Muscle of leg (tissue), 3 donors: ENCODE measurements at regions not wholly inside any gene's neighbourhood (a gene's known extent, or its start where the extent isn't known, plus 50 kb on each side); places are given as distances from the start of the nearest gene placed in this dataset.

ENCODE experiments used
- DNase-seq: peaks from one replicate; pipeline ENCODE4 v3.0.0; 2013
- H3K27ac ChIP-seq: one replicate; pipeline ENCODE4 v1.5.1; 2013; ENCODE audit warnings: mild to moderate bottlenecking, low read length, control low read depth
- H3K27me3 ChIP-seq: one replicate; pipeline ENCODE4 v1.6.1; 2013; ENCODE audit warnings: low read length; ENCODE audit not compliant: control insufficient read depth, insufficient read depth
- H3K36me3 ChIP-seq: one replicate; pipeline ENCODE4 v1.6.1; 2013; ENCODE audit warnings: low read length; ENCODE audit not compliant: control insufficient read depth, insufficient read depth
- H3K4me1 ChIP-seq: one replicate; pipeline ENCODE4 v1.6.1; 2013; ENCODE audit warnings: low read length; ENCODE audit not compliant: control insufficient read depth, insufficient read depth
- H3K4me3 ChIP-seq: one replicate; pipeline ENCODE4 v1.5.1; 2013; ENCODE audit warnings: low read length, control low read depth
- H3K9me3 ChIP-seq: replicated peaks from 2 replicates; pipeline ENCODE4 v1.6.1; 2013; ENCODE audit warnings: low read depth, low read length; ENCODE audit not compliant: control insufficient read depth
- WGBS: methylation state at CpG from one replicate; pipeline ENCODE4 v1.1.5; 2013; ENCODE audit warnings: missing lambda C conversion rate; ENCODE audit not compliant: insufficient coverage; 5-methylcytosine and 5-hydroxymethylcytosine counted together

DNA sequence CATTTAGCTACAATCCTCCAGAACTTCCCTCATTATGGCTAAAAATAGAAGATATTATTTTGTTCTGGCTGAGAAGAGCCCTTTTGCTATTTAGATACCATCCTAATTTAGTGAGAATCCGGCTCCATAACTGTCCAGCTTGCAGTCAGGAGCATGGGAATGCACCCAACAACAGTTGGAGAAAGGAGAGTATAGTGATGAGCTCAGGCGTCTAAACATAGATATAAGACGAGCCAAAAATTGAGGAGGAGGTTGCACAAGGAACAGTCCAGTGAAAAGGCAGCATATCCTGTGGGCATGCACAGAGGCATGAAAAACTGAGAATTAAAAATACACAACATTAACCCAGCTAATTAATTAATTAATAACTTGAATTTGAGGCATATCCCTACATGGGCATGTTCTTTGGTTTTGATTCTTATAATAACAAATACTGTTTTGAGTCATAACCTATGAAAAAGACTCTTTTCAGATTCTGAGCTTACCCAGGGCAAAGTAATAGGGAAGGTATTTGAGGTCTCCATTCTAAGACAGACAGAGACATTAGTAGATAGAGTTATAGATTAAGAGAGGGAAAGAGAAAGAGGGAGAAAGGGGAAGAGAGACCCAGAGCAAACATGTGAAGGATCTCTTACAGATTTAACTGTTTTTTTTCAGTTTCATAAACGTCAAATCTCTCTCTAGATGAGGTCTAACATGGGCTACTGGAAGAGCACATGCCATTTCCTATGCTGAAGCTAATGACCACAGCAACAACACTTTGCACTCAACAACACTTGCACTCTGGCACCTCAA is 311.2 kb downstream of the OSR1 start:
- peak; percentile 78 for DNase-seq
- 50% methylated on average over 2 of the region's 4 CpGs for whole genome bisulfite sequencing
- no peak overlapping the region for H3K4me3 ChIP-seq
- no peaks in the 10 kb centered on the region for H3K27me3 ChIP-seq
- no peaks in the 10 kb centered on the region for H3K36me3 ChIP-seq
- no peaks in the 10 kb centered on the region for H3K9me3 ChIP-seq
- H3K4me1 ChIP-seq: no peaks in the 10 kb centered on the region
- H3K27ac ChIP-seq: no peak overlapping the region

DNA sequence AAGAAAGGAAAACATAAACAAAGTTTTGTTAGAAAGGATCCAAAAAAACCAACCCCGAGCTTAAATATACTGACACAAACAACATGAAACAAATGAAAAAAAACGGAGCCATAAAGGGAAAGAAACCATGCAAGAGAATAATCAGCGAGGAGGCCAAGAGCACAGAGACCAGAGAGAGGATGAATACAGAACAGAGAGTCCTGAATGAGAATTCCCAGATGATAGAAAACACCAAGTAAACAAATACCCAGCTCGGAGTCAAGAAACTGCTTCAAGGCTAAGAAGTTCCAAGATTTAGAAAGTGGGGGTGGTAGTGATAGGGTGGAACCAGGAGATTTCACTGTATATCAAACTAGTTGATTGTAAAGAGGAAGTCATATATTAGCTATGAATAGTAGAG is 313.3 kb downstream of the OSR1 start:
- H3K36me3 ChIP-seq: no peaks in the 10 kb centered on the region
- H3K27me3 ChIP-seq: no peaks in the 10 kb centered on the region
- no peaks in the 10 kb centered on the region for H3K4me1 ChIP-seq
- H3K27ac ChIP-seq: no peak overlapping the region
- no peaks in the 10 kb centered on the region for H3K9me3 ChIP-seq
- no peak for DNase-seq
- WGBS: no CpG with 5 or more reads among the region's 4 CpGs
- no peak overlapping the region for H3K4me3 ChIP-seq

DNA sequence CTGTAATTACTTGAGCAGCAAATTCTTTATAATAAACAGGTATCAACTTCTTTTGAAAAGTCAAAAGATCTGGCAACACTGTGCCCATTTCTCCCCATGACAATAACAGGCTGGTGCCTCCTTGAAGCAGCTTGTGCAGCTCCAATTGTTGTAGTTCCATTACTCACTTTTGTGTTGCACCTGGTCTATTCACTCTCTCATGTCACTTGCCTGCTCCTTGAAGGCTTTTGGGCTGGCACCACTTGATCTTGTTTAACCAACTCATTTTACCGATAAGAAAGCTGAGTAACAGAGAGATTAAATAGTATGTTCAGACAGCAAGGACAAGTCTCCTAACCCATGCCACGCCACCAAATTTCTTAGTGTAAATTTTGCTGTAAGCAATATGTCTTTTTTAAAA is 314.5 kb downstream of the OSR1 start:
- DNase-seq: no peak
- H3K27me3 ChIP-seq: no peaks in the 10 kb centered on the region
- H3K4me3 ChIP-seq: no peak overlapping the region
- H3K27ac ChIP-seq: no peak overlapping the region
- no peaks in the 10 kb centered on the region for H3K9me3 ChIP-seq
- H3K4me1 ChIP-seq: no peaks in the 10 kb centered on the region
- WGBS: no CpG with 5 or more reads among the region's 2 CpGs
- no peaks in the 10 kb centered on the region for H3K36me3 ChIP-seq

DNA sequence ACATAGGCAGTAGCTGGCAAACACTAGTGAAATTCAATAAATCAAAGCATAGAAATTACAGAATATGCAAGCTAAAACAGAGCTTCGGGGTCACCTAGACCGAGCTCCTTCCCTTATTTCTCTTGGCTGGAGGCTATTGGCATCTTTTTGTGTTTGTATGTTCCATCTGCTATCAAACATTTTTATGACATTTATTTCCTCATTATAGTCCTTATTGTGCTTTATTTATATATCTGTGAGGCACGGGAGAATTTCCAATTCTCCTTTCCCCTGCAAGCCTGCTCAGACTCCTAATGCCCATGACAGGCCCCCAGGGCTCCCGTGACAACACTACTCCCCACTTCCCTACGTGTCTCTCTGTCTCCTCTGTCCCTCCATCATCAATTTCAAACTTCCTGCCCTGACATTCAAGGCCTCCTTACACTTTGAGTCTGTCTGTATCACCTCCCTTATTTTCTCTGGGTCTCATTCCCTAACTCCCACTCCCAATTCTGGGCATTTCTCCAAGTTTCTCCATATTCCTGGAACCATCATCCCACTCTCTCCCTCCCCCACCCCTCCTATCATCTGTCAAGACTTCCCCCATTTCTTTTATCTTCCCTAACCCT is 316.9 kb downstream of the OSR1 start:
- Histone ChIP-seq H3K4me1 (no peaks in the 10 kb centered on the region), H3K4me3 (no peak overlapping the region), H3K27ac (no peak overlapping the region), H3K9me3 (no peaks in the 10 kb centered on the region), H3K27me3 (no peaks in the 10 kb centered on the region), H3K36me3 (no peaks in the 10 kb centered on the region)
- no peak for DNase-seq
- 65% methylated on average over 2 of the region's 5 CpGs for WGBS

DNA sequence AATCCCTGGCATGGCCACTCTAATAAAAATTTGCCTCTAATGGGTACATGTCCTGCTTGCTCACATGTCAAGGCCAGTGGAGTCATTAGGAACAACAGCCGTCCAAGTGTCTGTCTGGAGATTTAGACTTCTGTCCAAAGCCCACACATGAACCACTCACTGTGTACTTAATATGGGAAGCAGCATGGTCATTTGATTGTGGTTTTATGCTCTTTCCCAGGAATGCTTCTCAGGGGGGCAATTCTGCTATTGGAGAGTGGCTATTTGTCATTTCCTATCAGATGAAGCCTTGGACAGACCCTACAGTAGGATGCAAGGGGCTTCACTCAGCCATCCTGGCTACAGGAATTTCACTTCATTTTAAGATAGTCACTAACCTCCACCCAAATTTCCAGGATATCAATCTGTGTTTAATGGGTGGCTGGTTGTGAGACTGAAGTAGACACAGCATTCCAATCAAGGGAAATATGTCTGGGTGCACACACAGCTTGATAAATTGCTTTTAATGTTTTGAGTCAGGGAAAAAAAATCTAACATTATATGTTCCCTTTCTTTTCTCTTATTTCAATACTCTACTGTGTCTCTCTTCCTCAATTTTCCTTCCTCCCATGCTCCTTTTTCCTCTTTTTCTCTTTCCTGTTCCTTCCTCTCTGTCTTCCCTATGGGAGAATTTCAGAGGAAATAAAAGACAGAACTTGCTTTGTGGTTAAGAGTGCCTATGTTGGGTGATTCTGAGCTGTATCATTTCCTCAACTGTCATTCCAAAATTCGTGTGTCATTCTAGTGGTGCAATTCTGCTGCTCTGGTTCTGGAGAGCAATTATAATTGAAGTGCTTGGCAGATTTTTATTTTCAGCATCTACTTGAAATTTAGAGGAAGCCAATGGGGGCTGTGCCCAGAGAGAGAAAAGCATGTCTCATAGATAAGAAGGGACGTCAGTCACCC is 320.1 kb downstream of the OSR1 start:
- WGBS: no CpG with 5 or more reads among the region's 3 CpGs
- Histone ChIP-seq H3K4me1 (no peaks in the 10 kb centered on the region), H3K27me3 (no peaks in the 10 kb centered on the region), H3K36me3 (no peaks in the 10 kb centered on the region), H3K4me3 (no peak overlapping the region), H3K27ac (no peak overlapping the region), H3K9me3 (no peaks in the 10 kb centered on the region)
- DNase-seq: no peak

DNA sequence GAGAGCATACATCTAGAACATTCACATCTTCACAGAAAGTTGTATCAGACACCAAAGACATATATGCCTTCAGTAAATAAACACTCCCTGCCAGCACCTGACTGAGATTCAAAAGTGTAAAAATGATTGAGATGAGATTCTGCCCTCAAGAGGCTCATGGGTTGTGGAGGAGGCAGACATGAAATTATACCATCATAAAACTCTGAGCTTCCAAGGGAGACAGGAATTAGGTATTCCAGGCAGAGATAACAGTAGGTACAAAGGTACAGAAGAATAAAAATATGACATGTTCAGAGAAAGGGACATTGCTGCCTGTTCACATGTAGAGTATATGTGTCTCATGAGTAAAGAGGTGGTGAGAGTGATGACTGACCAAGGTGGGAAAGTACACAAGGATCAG is 322.3 kb downstream of the OSR1 start:
- Histone ChIP-seq H3K9me3 (no peaks in the 10 kb centered on the region), H3K4me3 (no peak overlapping the region), H3K27me3 (no peaks in the 10 kb centered on the region), H3K27ac (no peak overlapping the region), H3K4me1 (no peaks in the 10 kb centered on the region), H3K36me3 (no peaks in the 10 kb centered on the region)
- DNase-seq: no peak

DNA sequence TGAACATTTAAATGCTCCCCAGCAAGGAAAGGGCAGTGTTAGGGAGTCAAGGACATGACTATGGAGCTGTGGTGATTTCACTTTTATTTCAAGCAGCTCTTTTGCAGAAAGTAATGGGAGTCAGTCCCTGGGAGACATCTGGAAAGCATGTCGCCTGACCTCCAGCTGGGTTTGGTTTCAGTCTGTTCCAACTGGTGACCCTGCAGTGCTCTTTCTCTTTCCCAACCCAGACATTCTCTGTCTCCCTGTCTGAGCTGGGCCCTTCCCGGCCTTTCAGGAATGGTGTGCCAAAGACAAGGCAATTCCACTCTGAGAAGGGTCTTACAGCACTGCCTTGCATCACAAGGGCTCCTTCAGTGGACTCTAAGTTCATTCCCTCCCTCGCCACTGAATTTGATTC is 323.2 kb downstream of the OSR1 start:
- H3K4me1 ChIP-seq: no peaks in the 10 kb centered on the region
- 73% methylated on average over 3 of the region's 3 CpGs for WGBS
- no peak overlapping the region for H3K4me3 ChIP-seq
- DNase-seq: peak; percentile 42
- no peaks in the 10 kb centered on the region for H3K27me3 ChIP-seq
- H3K27ac ChIP-seq: no peak overlapping the region
- H3K36me3 ChIP-seq: no peaks in the 10 kb centered on the region
- no peaks in the 10 kb centered on the region for H3K9me3 ChIP-seq

DNA sequence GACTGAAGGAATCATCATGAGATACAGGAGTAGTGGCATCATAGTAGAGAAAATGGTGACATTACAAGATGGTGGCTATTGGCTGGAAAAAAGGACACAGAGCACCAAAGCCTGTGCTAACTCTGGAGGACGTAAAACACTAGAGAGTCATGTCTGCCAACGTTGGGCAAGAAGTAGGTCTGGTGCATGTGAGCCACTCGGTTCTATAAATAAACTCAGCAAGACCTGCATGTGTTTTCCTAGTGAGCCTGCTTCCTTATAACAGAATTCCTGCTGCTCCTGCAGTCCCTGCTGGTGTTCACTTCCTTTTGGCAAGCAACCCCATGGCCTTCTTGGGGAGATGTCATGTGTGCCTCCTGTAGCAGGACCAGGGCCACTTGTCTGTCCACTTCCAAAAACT is 325.2 kb downstream of the OSR1 start:
- Histone ChIP-seq H3K9me3 (no peaks in the 10 kb centered on the region), H3K36me3 (no peaks in the 10 kb centered on the region), H3K27me3 (no peaks in the 10 kb centered on the region), H3K27ac (no peak overlapping the region), H3K4me3 (no peak overlapping the region), H3K4me1 (peaks cover 10% of the 10 kb centered on the region)
- 84% methylated on average over 3 of the region's 3 CpGs for WGBS
- DNase-seq: no peak

DNA sequence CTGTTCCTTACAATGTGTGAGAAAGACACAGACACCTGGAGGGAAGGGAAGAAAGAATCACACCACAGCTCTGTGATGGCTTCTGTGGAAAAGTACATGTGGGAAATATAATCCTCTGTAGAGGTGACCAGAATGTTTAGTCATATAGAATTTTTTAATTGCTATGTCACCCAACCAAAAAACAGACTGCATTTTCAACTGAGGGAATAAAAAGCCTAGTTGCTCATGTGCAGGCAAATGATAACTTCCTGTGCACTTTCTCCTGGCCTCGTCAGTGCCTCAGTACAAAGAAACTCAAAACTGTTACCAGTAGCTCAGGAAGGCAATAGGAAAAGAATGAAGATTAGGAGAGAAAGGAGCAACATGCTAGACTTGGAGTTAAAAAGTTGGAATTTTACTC is 326.8 kb downstream of the OSR1 start:
- Histone ChIP-seq H3K4me3 (no peak overlapping the region), H3K36me3 (no peaks in the 10 kb centered on the region), H3K27me3 (no peaks in the 10 kb centered on the region), H3K27ac (no peak overlapping the region), H3K9me3 (no peaks in the 10 kb centered on the region), H3K4me1 (peaks cover 10% of the 10 kb centered on the region)
- 63% methylated on average over 1 of the region's 1 CpG for WGBS
- no peak for DNase-seq

DNA sequence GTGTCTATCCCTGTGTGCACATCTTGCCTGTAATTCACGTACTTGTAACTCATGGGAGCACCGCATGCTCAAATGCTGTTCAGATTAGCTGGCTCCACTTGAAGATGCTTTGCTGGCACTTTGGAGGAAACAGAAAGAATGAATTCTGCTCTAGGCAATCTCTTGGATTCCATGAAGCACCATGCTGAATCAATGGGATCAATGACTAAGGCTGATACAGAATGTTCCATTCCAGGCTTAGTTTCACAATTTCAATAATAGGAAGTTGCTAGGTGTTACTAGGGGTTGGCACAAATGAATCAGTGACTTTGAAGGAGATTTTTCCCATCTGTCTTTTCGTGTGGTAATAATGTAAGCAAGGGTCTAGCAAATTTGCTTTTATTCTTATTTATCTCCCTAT is 328.8 kb downstream of the OSR1 start:
- H3K27me3 ChIP-seq: no peaks in the 10 kb centered on the region
- H3K27ac ChIP-seq: peak overlapping the region; percentile 56
- DNase-seq: no peak
- no peaks in the 10 kb centered on the region for H3K36me3 ChIP-seq
- 81% methylated on average over 2 of the region's 3 CpGs for WGBS
- H3K4me1 ChIP-seq: peaks cover 10% of the 10 kb centered on the region
- H3K9me3 ChIP-seq: no peaks in the 10 kb centered on the region
- H3K4me3 ChIP-seq: no peak overlapping the region
